ENCODE measurements at regions not wholly inside any gene's neighbourhood (a gene's known extent, or its start where the extent isn't known, plus 50 kb on each side); places are given as distances from the start of the nearest gene placed in this dataset.
A peak's percentile ranks its signal among the peaks of the same experiment; 100 is the strongest.
"Not testable (repeated sequence)": the region's sequence is repeated elsewhere in the genome, so short reads cannot be mapped to it uniquely, and the experiment has no call there.

GRCh38 chr3:152891678-152892077, 56.7 kb downstream of the P2RY1 start:
- DNase-seq (ENCODE audit: low spot score) = no peak

- no peak for DNase-seq (ENCODE audit: low spot score)
Observed at GRCh38 chr3:152892446-152892845, 57.5 kb downstream of the P2RY1 start.

DNA sequence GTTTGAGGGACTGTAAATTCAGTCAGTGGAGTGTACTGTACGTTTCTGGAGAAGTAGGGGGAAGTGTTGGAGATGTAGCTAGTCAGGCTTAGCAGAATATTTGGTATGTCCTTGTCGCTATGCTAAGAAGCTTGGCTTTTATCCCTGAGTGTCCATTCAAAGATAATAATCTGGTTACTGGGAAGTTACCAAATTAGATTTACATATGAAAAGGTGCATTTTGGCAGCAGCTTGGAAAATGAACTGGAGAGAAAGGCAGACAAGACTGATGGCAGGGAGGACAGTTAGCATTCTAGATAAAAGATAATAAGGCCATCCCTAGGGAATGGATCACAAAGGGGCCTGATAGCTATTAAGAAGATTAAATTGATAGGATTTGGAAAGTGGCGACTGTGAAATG, 58.7 kb downstream of the P2RY1 start:
- no peak for DNase-seq (ENCODE audit: low spot score)

DNA sequence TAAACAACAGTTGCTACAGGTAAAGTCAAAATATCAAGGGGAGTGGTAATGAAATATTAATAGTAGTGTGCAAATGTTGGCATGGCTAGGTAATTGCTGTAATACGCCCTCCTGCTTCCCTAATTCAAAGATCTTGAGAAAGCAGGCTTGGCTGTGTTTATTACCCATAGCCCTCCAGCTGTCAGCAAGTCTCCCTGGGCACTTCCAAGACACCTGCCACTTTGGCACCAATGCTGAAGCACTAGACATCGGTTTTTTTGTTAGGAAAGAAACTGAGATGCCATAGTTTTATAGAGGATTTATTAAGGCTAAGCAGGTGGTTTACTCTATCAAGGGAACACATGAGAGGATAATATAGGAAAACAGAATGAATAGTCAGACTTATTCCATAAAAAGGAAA, 64.4 kb downstream of the P2RY1 start:
- no peak for DNase-seq (ENCODE audit: low spot score)

DNA sequence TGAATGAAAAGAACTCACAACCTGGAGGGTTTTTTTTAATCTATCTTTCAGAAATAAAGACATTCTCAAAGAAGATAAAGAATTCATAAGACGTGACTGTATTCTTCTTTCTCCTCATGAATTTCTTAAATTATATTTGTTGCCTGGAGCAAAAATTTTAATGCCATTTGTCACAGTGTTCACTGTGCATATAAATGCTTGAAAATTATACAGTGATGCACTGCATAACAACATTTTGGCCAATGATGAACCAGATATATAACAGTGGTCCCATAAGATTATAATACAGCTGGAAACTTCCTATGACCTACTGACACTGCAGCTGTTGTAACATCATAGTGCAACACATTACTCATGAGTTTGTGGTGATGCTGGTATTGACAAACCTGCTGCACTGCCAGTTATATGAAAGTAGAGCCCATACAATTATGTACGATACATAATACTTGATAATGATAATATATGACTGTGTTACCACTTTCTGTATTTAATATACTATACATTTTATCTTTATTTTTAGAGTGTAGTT, 67.3 kb downstream of the P2RY1 start:
- DNase-seq (ENCODE audit: low spot score) = no peak

DNA sequence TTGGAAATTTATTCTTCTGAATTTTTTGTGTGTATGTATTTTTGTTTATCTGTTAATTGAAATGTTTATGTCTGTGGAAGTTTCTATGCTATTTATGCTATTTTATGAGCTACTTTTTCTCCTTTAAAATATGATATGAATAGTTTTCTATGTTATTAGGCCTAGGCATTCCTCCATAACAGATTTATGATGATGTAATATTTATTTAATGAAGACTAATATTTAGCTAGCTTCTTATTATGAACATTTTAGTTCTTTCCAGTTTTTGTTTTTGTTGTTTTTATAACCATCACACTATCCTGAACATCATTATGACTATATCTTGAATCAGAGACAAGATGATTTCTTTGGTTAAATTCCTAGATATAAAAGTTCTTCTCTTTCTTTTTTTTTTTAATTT, 70.7 kb downstream of the P2RY1 start:
- no peak for DNase-seq (ENCODE audit: low spot score)

GRCh38 chr3:152909180-152909883, 74.4 kb downstream of the P2RY1 start:
- DNase-seq (ENCODE audit: low spot score) = peak; percentile 53

DNA sequence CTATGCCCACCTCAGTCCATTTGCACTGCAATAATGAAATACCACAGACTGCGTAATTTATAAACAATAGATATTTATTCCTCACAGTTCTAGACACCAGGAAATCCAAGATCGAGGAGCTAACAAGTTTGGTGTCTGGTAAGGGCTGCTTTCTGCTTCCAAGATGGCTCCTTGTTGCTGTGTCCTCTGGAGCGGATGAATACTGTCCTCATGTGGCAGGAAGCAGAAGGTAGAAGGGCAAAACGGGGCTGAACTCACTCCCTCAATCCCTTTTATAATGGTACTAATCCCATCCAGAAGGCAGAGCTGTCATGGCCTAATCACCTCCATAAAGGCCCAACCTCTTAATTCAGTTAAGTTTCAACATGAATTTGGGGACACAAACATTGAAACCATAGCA, 75.3 kb downstream of the P2RY1 start:
- DNase-seq (ENCODE audit: low spot score) = no peak

GRCh38 chr3:152910966-152911365, 76.0 kb downstream of the P2RY1 start:
- DNase-seq (ENCODE audit: low spot score) = no peak

- DNase-seq (ENCODE audit: low spot score) = not testable (repeated sequence)
Observed at GRCh38 chr3:152914743-152915142, 79.8 kb downstream of the P2RY1 start.

GRCh38 chr3:152915695-152916094, 80.8 kb downstream of the P2RY1 start:
- peak; percentile 62 for DNase-seq (ENCODE audit: low spot score)

GRCh38 chr3:152916753-152917279, 81.9 kb downstream of the P2RY1 start:
- DNase-seq (ENCODE audit: low spot score) = no peak

DNA sequence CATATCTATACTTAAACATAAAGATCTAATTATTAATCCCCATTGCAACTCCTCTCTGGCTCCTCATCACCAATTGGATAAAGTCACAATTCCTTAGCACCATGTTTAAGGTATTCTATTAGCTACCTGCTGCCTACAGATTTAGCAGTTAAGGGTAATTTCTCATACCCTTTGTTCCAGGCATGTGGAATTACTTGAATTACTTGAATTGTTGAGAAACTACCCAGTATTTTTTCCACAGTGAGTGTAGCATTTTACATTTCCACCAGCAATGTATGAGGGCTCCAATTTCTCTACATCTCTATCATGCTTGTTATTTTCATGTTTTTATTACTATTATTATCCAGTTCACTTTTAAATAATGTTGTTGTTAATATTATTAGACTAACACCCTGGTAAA, 86.4 kb downstream of the P2RY1 start:
- DNase-seq (ENCODE audit: low spot score) = no peak

GRCh38 chr3:152922554-152922953, 87.6 kb downstream of the P2RY1 start:
- DNase-seq (ENCODE audit: low spot score) = no peak

DNA sequence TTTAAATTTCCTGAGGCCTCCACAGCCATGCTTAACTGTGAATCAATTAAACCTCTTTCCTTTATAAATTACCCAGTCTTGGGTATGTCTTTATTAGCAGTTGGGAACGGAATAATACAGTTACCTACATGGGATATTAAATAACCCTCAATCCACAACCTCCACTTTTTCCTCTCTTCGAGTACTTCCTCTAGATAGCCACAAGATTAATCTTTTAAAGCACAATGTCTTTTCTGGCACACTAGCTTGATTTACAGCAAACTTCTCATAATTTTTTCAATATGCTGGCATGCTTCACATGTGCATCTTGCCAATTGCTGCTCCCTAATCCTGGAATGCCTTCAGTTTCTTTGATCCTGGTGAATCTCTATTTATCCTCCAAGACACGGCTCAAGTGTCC, 92.2 kb downstream of the P2RY1 start:
- no peak for DNase-seq (ENCODE audit: low spot score)

GRCh38 chr3:152930516-152930915, 95.6 kb downstream of the P2RY1 start:
- no peak for DNase-seq (ENCODE audit: low spot score)

DNA sequence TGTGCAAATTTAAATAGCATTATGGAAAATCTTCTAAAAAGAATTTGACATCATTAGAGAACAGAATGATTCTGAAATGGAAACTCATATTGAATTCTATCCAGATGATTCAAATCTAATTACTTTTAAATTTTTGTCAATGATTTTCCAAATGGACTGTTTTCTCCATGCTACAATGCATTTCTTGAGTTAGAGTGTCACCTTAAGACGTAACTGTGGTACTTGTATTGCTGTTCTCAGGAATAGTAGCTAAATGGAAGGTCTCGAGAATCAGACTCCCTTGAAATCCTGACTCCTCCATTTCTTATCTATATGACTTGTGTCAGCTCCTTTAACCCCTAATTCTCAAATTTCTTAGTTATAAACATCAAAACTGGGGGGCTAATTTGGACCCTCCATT, 102.3 kb downstream of the P2RY1 start:
- DNase-seq (ENCODE audit: low spot score) = no peak

DNA sequence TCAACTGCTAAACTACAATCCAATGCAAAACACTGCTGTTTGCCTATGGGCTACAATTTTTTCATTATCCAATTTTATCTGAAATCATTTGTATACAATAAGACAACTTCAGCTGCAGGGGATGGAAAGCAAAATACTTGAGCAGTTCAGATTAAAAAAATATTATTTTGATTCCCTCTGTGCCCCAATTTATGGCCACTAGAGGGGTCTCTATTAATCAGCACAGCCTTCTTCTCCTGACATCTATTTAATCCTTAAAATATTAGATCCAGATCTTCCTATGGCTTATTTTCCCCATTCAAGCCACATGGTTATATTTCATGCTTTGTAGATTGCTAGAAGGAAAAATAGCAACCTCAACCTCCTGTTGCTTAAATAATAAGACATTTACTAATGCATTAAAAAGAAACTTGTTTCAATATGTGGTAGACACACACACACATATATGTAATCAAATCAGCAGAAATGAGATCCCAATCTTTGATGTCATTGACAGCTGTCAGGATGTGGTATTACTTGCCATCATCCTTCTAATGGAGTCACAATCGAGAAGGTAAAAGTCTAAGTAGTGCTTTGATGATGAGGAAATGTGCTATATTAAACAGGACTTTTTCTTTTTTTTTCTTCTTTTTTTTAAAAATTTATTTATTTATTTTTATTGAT, 104.2 kb downstream of the P2RY1 start:
- DNase-seq (ENCODE audit: low spot score) = no peak

DNA sequence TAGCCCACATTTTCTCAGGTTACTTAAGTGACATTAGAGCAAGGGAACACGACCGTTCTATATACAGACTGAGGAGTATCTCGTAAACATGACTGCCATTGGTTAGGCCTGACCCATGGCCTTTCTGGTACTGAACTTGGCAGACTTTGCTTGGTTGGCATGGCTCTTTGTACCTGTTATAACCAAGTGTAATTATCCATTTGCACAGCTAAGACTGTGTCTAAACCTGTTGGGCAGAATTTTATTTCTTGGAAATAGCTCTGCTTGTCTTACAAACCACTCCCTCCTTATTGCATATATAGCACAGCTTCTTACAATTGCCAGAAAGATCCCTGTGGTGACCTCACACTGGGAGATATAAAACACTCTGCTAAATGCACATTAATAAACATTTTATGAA, 106.9 kb downstream of the P2RY1 start:
- no peak for DNase-seq (ENCODE audit: low spot score)

- DNase-seq (ENCODE audit: low spot score) = no peak
Observed at GRCh38 chr3:152942366-152942765, 107.4 kb downstream of the P2RY1 start.

DNA sequence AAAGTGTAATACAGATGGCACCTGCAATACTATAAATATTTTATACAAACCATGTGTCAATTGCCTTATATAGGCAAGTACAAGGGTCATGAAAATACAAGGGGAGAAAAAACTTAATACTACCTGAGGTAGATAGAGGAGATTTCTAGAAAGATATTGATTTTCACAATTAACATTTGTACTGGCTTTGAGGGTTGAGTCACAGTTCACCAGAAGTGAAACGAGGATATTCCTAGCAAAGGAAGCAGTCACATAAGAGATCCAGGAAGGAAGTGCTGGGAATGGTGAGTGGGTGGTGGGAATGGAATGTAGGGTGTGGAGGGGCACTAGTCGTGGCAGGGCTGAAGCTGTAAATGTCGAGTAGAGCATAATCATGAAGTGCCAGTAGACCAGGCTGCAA, 108.7 kb downstream of the P2RY1 start:
- no peak for DNase-seq (ENCODE audit: low spot score)

- DNase-seq (ENCODE audit: low spot score) = no peak
Observed at GRCh38 chr3:152944671-152945070, 109.7 kb downstream of the P2RY1 start.

GRCh38 chr3:152945556-152945955, 110.6 kb downstream of the P2RY1 start:
- no peak for DNase-seq (ENCODE audit: low spot score)

All from mucosa of gallbladder (tissue), 1 donor.